K562 (cell line): ENCODE measurements at regions not wholly inside any gene's neighbourhood (a gene's known extent, or its start where the extent isn't known, plus 50 kb on each side); places are given as distances from the start of the nearest gene placed in this dataset.

Experiments used
- ATAC-seq: fragments of 200-7000 bp; cut with Tn5 transposase; 3 replicates; pipeline ENCODE4 v1.9.1; 2020; ENCODE audit warnings: moderate library complexity
- BruUV-seq: library from RNA; stranded (reverse); fragments of 400-500 nt; replicated peaks from 2 replicates; lab custom pipeline; 2021; lab: Mats Ljungman, UMichigan
- CTCF ChIA-PET: fragments of 300-600 bp; formaldehyde crosslinking; extraction: SDS; loops from one replicate; lab custom pipeline; 2021; ENCODE audit warnings: low intra/inter-chr PET ratio; lab: Yijun Ruan, JAX
- POLR2A ChIA-PET: fragments of 300-600, 350-650 bp; sonication (Branson Sonifier 250); formaldehyde crosslinking; extraction: SDS; loops from one replicate; lab custom pipeline; 2021; ENCODE audit warnings: antibody characterized with exemption, inconsistent platforms; lab: Yijun Ruan, JAX
- DNase-seq, 4 experiments: peaks; one replicate each; pipeline versions ENCODE4 v3.0.0 to v3.0.0-alpha.2; 2011 to 2018; ENCODE audit warnings: low spot score in 3 of 4, mixed read lengths in 3 of 4; ENCODE audit errors: extremely low read depth in 1 of 4
- FAIRE-seq: peaks from 2 replicates; lab custom pipeline; 2011; peaks lifted over from hg19 to GRCh38; lab: Jason Lieb, UNC
- H2AFZ ChIP-seq: 2 replicates; pipeline ENCODE4 v1.6.0; 2011; ENCODE audit warnings: low read depth, low read length, control low read depth, inconsistent platforms
- H3K27ac ChIP-seq: fragments of 200-600 bp; 3 replicates; pipeline ENCODE4 v1.8.0; 2011; ENCODE audit warnings: low read depth, mild to moderate bottlenecking, control low read depth, inconsistent platforms, low read length, moderate library complexity, mixed read lengths; ENCODE audit errors: extremely low read depth
- H3K27me3 ChIP-seq, 2 experiments: fragments of 300-600 bp in 1 of 2; 2 replicates in 1 of 2; 3 replicates in 1 of 2; pipeline versions ENCODE4 v1.6.0 to v1.8.0; 2011; ENCODE audit warnings: inconsistent platforms in 2 of 2, low read length in 2 of 2, mild to moderate bottlenecking in 1 of 2, mixed read lengths in 1 of 2, moderate library complexity in 1 of 2; ENCODE audit not compliant: control insufficient read depth in 2 of 2, insufficient read depth in 2 of 2
- H3K36me3 ChIP-seq: fragments of 300-600 bp; 3 replicates; pipeline ENCODE4 v1.8.0; 2011; ENCODE audit warnings: mild to moderate bottlenecking, low read length, inconsistent platforms; ENCODE audit not compliant: control insufficient read depth, insufficient read depth
- H3K4me1 ChIP-seq, 2 experiments: fragments of 200-600 bp in 1 of 2; replicated peaks in 1 of 2; 2 replicates in 1 of 2; 3 replicates in 1 of 2; pipeline versions ENCODE4 v1.5.1 to v1.8.0; 2011; ENCODE audit warnings: inconsistent platforms in 2 of 2, low read length in 2 of 2, mild to moderate bottlenecking in 1 of 2, mixed read lengths in 1 of 2, moderate library complexity in 1 of 2; ENCODE audit not compliant: control insufficient read depth in 2 of 2, insufficient read depth in 2 of 2
- H3K4me2 ChIP-seq: 2 replicates; pipeline ENCODE4 v1.6.1; 2011; ENCODE audit warnings: low read length, control low read depth, inconsistent platforms, mixed read lengths; ENCODE audit not compliant: insufficient read depth
- H3K4me3 ChIP-seq: fragments of 200-600 bp; sonication (generic), shearing (Covaris generic); 2 replicates; pipeline ENCODE4 v1.5.1; 2016; ENCODE audit warnings: control low read depth, inconsistent platforms
- H3K79me2 ChIP-seq: fragments of 200-600 bp; 3 replicates; pipeline ENCODE4 v1.8.0; 2011; ENCODE audit warnings: low read length, inconsistent platforms; ENCODE audit not compliant: control insufficient read depth, insufficient read depth
- H3K9ac ChIP-seq, 2 experiments: 2 replicates each; pipeline versions ENCODE4 v1.6.0 to v1.6.1; 2011; ENCODE audit warnings: low read depth in 2 of 2, low read length in 2 of 2, control low read depth in 1 of 2, inconsistent platforms in 1 of 2, mild to moderate bottlenecking in 1 of 2, mixed read lengths in 1 of 2; ENCODE audit not compliant: insufficient read depth in 1 of 2
- H3K9me1 ChIP-seq: one replicate; pipeline ENCODE4 v1.6.0; 2011; ENCODE audit warnings: inconsistent platforms, mild to moderate bottlenecking, low read length, moderate library complexity; ENCODE audit not compliant: control insufficient read depth, insufficient read depth
- H3K9me3 ChIP-seq: replicated peaks from 2 replicates; pipeline ENCODE4 v1.5.1; 2011; ENCODE audit warnings: low read depth, low read length, inconsistent platforms; ENCODE audit not compliant: control insufficient read depth, insufficient read depth
- H4K20me1 ChIP-seq: replicated peaks from 2 replicates; pipeline ENCODE4 v1.6.1; 2011; ENCODE audit warnings: low read length, inconsistent platforms, mixed read lengths; ENCODE audit not compliant: control insufficient read depth, insufficient read depth
- E2F3 ChIP-seq: fragments of 250-450 bp; sonication (Bioruptor Pico); IDR thresholded peaks from 2 replicates; pipeline ENCODE4 v1.4.0; 2020; ENCODE audit warnings: mild to moderate bottlenecking
- KDM5B ChIP-seq: fragments of 200-600 bp; sonication (generic); IDR thresholded peaks from 2 replicates; pipeline ENCODE4 v1.6.1; 2012; ENCODE audit warnings: low read depth, mild to moderate bottlenecking, moderate library complexity, low read length, control low read depth, inconsistent platforms; ENCODE audit not compliant: insufficient replicate concordance
- MECOM ChIP-seq: fragments of 250-450 bp; sonication (Bioruptor Pico); IDR thresholded peaks from 2 replicates; pipeline ENCODE4 v1.8.0; 2022; ENCODE audit warnings: inconsistent platforms
- PHF20 ChIP-seq: fragments of 450-650 bp; IDR thresholded peaks from 2 replicates; pipeline ENCODE4 v1.6.1; 2018; ENCODE audit not compliant: partially characterized antibody
- TCFL5 ChIP-seq: fragments of 250-450 bp; sonication (Bioruptor Pico); conservative IDR thresholded peaks from 2 replicates; pipeline ENCODE4 v1.6.1; 2021; ENCODE audit warnings: mild to moderate bottlenecking, moderate library complexity, matching md5 sums
- WGBS: fragments of 100-300 bp; shearing (Covaris generic); methylation state at CpG from one replicate; pipeline ENCODE4 v1.1.6; 2016; ENCODE audit warnings: low coverage, mixed read lengths; ENCODE audit not compliant: insufficient coverage; ENCODE audit errors: missing lambda C conversion rate; 5-methylcytosine and 5-hydroxymethylcytosine counted together
- in situ Hi-C: fragments of 300-500 bp; cut with MboI; formaldehyde crosslinking; loops from 4 replicates; pipeline ENCODE4 v1.15.0; 2018; ENCODE audit warnings: inconsistent platforms, mixed read lengths
- intact Hi-C: fragments of 100-400 bp; cut with micrococcal nuclease; formaldehyde crosslinking; loops from 2 replicates; pipeline ENCODE4 v1.14.2; 2022
- TF ChIP-seq, protein P1 (sequence below): sonication (generic); formaldehyde crosslinking; IDR thresholded peaks from 2 replicates; pipeline ENCODE4 v1.8.1; 2023; ENCODE audit warnings: missing genetic modification reagents, mild to moderate bottlenecking, borderline replicate concordance
- TF ChIP-seq, protein P2 (sequence below): sonication (generic); formaldehyde crosslinking; IDR thresholded peaks from 2 replicates; pipeline ENCODE4 v1.8.0; 2022; ENCODE audit warnings: mild to moderate bottlenecking, missing genetic modification reagents
- TF ChIP-seq, protein P3 (sequence below): fragments of 450-650 bp; IDR thresholded peaks from 2 replicates; pipeline ENCODE4 v1.6.1; 2017; ENCODE audit warnings: antibody characterized with exemption
- TF ChIP-seq, protein P4 (sequence below): fragments of 450-650 bp; IDR thresholded peaks from 2 replicates; pipeline ENCODE4 v1.7.1; 2018; ENCODE audit warnings: mild to moderate bottlenecking, low read depth; ENCODE audit not compliant: partially characterized antibody

DNA sequence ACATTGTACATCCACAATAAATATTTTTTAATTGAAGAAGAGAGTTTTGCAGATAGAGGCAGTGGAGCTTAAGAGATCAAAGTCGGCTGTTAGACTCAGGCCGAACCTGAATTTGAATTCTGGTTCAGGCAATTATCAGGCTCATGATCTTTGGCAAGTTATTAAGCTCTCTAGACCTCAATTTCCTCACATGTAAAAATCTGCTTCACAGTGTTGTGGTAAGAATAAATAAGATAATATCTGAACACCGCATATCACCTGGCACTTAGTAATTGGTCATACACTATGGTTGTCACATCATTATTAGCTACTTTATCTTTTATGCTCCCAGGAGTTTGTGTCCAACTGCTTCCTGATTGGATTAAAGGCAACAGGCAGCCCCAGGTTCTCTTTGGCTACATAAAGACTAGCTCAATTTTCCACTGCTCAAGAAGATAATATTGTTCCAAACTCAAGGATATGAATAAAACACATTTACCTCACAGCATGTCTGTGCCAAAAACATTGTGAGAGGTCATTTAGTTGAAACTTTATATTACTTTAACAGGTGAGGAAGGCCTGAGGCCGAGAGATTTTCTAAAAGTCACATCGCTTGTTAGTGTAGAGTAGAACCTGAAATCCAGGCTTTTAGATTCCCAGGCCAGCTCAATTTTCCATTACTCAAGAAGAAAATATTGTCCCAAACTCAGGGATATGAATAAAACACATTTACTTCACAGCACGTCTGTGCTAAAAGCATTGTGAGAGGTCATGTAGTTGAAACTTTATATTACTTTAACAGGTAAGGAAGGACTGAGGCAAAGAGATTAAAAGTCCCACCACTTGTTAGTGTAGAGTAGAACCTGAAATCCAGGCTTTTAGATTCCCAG is 289.2 kb upstream of the PTGER4 start:
- H3K79me2 ChIP-seq: no peaks in the 10 kb centered on the region
- H3K27me3 ChIP-seq: no peaks in the 10 kb centered on the region
- H4K20me1 ChIP-seq: no peaks in the 10 kb centered on the region
- no peak overlapping the region for H3K4me3 ChIP-seq
- no peaks in the 10 kb centered on the region for H3K36me3 ChIP-seq
- POLR2A ChIA-PET: no interaction called here
- no peak overlapping the region for H3K4me2 ChIP-seq
- in situ Hi-C loops (no loop called here), intact Hi-C loops (no loop called here)
- FAIRE-seq (no peak), DNase-seq (no peak), ATAC-seq (no peak)
- CTCF ChIA-PET: no interaction called here
- no peaks in the 10 kb centered on the region for H3K4me1 ChIP-seq
- no peak overlapping the region for H3K27ac ChIP-seq
- no peaks in the 10 kb centered on the region for H3K9me1 ChIP-seq
- no peaks in the 10 kb centered on the region for H3K9me3 ChIP-seq
- H2AFZ ChIP-seq: no peak overlapping the region
- no peak overlapping the region for H3K9ac ChIP-seq
- BruUV-seq: no TSS peak
- 0% methylated on average over 6 of the region's 6 CpGs for WGBS
- TF ChIP-seq, protein P1, sequence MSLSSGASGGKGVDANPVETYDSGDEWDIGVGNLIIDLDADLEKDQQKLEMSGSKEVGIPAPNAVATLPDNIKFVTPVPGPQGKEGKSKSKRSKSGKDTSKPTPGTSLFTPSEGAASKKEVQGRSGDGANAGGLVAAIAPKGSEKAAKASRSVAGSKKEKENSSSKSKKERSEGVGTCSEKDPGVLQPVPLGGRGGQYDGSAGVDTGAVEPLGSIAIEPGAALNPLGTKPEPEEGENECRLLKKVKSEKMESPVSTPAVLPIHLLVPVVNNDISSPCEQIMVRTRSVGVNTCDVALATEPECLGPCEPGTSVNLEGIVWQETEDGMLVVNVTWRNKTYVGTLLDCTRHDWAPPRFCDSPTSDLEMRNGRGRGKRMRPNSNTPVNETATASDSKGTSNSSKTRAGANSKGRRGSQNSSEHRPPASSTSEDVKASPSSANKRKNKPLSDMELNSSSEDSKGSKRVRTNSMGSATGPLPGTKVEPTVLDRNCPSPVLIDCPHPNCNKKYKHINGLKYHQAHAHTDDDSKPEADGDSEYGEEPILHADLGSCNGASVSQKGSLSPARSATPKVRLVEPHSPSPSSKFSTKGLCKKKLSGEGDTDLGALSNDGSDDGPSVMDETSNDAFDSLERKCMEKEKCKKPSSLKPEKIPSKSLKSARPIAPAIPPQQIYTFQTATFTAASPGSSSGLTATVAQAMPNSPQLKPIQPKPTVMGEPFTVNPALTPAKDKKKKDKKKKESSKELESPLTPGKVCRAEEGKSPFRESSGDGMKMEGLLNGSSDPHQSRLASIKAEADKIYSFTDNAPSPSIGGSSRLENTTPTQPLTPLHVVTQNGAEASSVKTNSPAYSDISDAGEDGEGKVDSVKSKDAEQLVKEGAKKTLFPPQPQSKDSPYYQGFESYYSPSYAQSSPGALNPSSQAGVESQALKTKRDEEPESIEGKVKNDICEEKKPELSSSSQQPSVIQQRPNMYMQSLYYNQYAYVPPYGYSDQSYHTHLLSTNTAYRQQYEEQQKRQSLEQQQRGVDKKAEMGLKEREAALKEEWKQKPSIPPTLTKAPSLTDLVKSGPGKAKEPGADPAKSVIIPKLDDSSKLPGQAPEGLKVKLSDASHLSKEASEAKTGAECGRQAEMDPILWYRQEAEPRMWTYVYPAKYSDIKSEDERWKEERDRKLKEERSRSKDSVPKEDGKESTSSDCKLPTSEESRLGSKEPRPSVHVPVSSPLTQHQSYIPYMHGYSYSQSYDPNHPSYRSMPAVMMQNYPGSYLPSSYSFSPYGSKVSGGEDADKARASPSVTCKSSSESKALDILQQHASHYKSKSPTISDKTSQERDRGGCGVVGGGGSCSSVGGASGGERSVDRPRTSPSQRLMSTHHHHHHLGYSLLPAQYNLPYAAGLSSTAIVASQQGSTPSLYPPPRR: no peak
- TF ChIP-seq, protein P2, sequence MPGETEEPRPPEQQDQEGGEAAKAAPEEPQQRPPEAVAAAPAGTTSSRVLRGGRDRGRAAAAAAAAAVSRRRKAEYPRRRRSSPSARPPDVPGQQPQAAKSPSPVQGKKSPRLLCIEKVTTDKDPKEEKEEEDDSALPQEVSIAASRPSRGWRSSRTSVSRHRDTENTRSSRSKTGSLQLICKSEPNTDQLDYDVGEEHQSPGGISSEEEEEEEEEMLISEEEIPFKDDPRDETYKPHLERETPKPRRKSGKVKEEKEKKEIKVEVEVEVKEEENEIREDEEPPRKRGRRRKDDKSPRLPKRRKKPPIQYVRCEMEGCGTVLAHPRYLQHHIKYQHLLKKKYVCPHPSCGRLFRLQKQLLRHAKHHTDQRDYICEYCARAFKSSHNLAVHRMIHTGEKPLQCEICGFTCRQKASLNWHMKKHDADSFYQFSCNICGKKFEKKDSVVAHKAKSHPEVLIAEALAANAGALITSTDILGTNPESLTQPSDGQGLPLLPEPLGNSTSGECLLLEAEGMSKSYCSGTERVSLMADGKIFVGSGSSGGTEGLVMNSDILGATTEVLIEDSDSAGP (CRISPR knock-in tag): no peak
- TF ChIP-seq, protein P3, sequence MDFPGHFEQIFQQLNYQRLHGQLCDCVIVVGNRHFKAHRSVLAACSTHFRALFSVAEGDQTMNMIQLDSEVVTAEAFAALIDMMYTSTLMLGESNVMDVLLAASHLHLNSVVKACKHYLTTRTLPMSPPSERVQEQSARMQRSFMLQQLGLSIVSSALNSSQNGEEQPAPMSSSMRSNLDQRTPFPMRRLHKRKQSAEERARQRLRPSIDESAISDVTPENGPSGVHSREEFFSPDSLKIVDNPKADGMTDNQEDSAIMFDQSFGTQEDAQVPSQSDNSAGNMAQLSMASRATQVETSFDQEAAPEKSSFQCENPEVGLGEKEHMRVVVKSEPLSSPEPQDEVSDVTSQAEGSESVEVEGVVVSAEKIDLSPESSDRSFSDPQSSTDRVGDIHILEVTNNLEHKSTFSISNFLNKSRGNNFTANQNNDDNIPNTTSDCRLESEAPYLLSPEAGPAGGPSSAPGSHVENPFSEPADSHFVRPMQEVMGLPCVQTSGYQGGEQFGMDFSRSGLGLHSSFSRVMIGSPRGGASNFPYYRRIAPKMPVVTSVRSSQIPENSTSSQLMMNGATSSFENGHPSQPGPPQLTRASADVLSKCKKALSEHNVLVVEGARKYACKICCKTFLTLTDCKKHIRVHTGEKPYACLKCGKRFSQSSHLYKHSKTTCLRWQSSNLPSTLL: no peak
- TF ChIP-seq E2F3 (CRISPR knock-in tag) (no peak), KDM5B (no peak), TCFL5 (CRISPR knock-in tag) (no peak), MECOM (CRISPR knock-in tag) (no peak), PHF20 (no peak)
- TF ChIP-seq, protein P4, sequence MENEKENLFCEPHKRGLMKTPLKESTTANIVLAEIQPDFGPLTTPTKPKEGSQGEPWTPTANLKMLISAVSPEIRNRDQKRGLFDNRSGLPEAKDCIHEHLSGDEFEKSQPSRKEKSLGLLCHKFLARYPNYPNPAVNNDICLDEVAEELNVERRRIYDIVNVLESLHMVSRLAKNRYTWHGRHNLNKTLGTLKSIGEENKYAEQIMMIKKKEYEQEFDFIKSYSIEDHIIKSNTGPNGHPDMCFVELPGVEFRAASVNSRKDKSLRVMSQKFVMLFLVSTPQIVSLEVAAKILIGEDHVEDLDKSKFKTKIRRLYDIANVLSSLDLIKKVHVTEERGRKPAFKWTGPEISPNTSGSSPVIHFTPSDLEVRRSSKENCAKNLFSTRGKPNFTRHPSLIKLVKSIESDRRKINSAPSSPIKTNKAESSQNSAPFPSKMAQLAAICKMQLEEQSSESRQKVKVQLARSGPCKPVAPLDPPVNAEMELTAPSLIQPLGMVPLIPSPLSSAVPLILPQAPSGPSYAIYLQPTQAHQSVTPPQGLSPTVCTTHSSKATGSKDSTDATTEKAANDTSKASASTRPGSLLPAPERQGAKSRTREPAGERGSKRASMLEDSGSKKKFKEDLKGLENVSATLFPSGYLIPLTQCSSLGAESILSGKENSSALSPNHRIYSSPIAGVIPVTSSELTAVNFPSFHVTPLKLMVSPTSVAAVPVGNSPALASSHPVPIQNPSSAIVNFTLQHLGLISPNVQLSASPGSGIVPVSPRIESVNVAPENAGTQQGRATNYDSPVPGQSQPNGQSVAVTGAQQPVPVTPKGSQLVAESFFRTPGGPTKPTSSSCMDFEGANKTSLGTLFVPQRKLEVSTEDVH: no peak
